GM19324 (cell line): ENCODE measurements at regions not wholly inside any gene's neighbourhood (a gene's known extent, or its start where the extent isn't known, plus 50 kb on each side); places are given as distances from the start of the nearest gene placed in this dataset.

Source experiments
- ATAC-seq: cut with Tn5 transposase; IDR thresholded peaks from one replicate; pipeline ENCODE4 v1.9.1; 2021; ENCODE audit warnings: mild to moderate bottlenecking, moderate library complexity; ENCODE audit not compliant: unreplicated experiment, low FRiP score

DNA sequence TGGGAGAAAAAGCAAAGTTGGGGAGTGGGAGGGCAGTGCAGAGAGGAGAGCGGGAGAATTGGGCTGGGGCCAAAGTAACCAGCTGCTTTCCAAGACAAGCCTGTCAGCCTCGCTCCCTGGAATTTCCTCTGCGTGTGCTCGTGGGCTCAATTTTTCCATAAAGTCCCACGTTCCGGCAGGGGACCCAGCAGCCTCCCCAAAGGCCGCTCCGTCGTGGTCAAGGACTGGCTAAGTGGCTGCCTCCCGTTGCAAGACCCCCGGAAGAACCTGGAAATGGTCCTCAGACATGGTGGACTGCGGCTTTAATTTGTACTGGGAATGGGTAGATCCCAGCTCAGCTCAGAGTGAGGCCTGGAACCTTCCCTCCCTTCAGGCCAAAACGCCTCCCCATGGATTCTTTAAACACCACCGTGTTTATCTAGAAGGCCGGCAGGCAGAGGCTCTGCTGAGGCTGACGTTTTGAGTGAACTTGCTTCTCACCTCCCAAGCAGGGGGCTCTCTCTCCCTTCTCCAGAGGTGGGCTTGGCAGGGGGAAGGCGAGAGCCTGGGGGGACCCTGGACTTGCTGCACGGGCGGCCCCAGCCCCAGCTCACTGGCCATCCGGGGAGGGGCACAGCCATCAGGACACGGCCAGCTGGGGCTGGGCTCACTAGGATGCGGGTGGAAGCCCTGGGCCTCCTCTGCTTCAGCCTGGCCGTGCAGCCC, 190.0 kb downstream of the C16orf95 start:
- ATAC-seq: no peak

DNA sequence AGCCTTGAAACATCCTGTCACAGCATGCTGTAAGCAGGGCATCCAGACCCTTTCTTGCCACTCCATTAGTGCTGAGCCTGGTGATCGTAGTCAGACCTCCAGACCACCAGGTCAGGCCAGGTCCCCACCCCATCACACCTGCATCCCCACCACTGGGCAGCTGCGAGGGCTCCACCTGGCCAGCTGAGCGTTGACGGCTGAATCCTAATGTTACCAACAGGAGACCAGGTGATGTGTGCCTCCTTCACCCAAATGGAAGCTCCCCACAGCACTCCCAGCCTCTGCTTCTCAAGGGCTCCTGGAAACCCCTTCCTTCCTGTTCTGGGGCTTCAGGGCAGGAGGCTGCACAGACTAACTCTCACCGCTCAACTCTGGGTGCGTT, 189.4 kb downstream of the C16orf95 start:
- ATAC-seq: no peak

DNA sequence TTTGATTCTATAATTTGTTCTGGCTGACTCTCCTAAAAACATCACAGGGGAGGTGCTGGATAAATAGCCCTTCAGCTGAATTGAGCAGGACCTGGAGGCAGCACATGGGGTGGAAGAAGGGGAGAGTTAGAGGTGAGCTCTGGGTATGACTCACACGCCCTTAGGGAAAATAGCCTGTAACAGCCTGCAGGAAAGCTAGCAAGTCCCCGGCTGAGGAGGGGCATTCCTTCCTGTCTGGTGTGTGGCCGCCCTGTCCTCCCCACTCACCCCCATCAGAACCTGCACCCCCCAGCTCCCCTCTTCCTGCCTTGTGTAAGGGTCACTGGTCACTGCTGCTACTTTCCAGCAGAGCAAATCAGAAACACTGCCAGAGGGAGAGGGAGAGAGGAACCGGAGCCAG, 187.4 kb downstream of the C16orf95 start:
- ATAC-seq: no peak

DNA sequence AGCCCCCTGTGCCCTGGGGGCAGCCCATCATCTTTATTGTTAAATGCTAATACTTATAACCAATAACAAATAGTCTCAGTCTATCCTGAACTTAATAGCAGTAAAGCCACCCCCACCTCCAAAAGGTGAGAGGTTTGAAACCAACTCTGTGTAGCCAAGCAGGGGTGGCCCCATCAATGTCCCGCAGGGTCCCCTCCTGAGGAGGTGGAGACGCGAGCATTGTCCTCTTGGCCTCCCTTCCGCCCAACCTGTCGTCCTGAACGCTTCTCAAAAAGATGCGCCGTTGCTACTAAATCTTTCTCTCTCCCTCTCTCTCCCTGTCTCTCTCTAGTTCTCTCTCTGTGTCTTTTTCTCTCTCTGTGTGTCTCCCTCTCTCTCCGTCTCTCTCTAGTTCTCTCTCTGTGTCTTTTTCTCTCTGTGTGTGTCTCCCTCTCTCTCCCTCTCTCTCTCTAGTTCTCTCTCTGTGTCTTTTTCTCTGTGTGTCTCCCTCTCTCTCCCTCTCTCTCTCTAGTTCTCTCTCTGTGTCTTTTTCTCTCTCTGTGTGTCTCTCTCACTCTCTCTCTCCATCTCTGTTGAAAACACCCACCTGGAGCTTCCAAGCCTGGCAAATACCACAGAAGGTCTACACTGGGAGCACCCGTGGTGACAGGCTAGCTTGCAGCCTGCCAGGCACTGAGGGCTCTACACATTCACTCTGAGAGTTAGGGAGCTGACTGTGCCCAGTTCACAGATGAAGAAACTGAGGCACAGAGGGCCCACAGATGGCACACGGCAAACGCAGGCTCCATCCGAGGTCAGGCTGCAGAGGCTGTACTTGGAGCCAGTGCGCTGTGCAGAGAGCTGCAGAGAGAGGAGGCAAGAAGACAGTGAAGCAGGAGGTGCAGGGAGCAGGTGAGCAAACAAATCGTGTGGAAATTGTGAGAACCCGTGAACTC, 185.9 kb downstream of the C16orf95 start:
- ATAC-seq: no peak

DNA sequence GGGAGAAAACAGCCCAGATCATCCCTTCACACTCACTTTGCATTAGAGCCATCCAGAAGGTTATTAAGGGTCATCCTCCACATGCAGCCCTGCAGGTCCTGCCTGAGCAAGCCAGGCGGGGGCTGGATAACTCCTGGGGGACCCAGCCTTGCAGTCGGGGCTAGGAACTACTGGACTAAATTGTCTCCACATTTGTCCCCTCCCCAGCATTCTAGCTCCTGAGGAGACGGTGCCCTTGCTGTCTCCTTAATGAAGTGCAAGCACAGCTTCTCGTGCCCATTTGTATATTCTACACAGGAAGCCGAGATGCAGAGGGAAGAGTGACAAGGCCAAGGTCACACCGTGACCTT, 185.2 kb downstream of the C16orf95 start:
- ATAC-seq: no peak

DNA sequence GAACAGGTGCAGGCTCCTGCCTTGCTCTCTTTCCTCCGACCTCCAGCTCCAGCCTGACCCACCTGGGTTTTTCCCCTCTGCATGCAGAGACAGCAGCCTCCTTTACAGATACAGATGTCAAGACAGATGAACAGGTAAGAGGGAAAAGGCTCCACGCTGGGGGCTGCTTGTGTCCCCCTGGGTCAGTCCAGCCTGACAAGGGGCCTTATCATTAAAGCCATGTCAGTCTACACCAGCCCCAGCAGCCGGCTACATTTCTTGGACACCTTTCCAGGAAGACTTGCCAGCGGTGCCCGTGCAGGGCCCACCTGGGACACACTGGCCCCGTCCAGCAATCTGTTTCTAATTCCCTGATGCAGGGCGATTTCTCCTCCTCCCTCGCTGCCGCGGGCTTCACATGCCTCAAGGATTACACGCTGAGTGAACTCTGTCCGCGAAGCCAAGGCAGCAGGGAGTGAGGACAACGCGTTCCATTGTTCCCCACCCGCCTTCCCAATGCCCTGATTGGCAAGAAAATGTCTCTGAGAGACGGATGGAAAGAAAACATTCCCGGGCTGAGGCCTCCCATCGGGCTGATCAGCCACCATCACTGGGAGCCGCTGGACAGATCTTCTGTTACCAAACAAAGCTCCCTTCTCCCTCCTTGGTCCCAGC, 184.7 kb downstream of the C16orf95 start:
- ATAC-seq: no peak

DNA sequence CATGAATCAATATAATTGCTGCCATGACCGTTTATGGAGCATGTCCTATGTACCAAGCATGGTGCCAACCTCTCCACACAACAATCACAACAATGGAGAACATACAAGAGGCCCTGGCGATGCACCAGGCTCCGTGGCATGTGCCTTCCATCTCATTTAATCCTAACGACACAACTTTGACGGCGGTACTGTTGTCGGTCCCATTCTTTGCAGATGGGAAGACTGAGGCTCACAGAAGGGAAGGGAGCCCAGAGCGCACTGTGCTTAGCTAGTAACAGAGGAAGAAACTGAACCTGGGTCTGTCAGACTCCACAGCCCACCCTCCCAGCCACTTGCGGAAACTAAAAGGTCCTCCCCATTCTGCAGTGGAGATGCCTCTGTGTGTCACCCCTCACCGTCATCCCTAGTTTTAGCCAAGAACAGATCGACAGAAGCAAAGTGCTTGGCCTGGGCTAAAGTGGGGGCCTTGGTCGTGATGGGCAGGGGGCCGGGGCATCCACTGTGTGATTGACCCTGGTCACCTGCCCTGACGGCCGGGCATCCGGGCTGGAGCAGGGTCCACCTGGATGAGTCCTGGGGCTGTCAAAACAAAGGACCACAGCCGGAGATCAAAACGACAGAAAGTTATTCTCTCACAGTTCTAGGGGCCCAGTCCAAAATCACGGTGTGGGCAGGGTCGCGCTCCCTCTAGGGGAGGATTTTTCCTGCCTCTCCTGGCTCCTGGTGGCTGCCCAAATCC, 183.9 kb downstream of the C16orf95 start:
- ATAC-seq: no peak

DNA sequence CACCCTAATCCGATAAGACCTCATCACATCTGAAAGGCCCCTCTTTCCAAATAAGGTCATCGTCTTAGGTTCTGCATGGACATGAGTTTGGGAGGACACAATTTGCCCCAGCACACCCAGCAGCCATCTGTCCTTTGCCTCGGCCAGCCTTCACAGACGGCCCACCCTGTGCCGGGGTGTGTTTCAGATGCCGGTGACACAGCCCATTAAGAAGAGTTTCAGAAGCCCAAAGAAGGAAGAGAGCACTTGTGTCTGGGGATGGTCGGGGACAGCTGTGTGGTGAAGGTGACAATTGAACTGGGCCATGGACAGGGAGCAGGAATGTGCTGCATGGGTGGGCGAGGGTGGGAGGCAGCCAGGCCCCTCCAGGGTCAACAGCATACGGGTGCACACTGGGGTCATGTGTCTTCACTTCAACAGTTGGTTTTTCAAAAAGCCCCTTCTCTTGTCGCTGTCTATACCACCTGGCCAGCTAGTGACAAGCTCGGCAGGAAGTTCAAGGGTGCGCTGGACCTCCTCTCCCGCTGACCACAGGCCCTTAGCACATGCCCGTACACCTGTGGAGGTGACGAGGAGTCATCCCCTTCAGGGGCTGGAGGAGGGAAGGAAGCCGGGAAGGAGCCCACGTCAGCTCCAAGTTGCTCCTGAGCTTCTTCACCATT, 183.1 kb downstream of the C16orf95 start:
- ATAC-seq: no peak

DNA sequence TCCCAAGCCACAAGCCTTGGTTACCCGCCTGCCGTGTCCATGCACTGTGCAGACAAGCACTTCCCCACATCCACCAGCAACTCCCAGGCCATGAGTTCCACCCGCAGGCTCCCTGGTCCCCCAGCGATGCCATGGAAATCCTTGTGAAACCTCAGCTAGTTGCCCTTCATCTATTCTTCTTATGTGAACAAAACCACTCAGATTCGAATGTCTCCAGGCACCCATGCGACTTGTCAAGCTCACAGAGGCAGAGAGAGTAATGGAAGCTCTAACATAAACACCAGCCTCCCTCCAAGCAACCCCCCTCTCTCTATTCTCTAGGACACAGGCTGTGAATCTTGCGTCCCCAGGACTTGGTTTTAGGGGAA, 182.6 kb downstream of the C16orf95 start:
- no peak for ATAC-seq

DNA sequence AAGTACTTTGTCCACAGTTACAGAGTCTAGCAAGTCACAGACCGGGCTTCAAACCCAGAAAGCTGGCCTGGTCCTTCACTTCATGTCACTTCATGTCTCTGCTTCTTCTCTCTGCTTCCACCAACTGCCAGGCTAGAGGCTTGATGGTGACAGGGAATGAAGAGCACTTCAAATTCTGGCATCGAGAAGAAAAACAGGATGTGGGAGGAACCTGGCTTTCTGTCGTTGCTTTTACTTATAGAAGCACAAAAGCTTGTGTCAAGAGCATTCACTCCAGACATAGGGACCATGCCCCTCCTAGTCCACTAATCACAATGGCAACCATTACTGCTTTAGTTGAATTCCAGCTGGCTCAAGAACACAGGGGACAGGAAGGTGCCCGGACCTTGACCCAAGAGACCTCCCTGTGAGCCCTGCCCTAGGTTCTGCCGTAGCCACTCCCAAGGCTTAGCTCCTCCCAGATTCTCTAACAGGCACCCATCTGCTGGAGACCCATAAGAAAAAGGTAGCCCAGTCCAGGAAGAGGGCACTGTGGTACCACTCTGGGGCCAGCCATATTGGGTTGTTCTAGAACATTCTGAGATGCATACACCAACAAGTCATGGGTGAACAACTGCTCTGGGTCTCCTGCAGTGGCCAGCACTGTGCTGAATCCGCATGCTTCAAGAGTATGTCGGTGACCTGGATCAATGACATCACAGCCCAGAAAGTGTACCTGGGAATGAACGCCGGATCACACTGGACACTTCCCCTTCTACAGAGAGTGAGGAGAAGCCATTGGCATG, 181.8 kb downstream of the C16orf95 start:
- ATAC-seq: no peak

DNA sequence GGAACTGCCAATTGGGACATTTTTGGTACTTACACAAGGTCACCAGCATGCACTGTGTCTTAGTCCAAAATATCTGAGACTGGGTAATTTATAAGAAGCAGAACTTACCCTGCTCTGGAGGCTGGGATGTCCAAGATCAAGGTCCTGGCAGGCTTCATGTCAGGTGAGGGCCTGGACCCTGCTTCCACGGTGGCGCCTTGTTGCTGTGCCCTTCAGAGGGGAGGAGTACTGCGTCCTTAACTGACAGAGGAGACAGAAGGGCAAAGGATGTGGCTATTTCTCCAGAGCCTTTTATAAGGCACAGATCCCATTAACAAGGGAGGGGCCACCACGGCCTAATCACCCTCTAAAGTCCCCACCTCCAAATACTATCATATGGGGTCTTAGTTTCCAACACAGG, 178.9 kb downstream of the C16orf95 start:
- no peak for ATAC-seq

DNA sequence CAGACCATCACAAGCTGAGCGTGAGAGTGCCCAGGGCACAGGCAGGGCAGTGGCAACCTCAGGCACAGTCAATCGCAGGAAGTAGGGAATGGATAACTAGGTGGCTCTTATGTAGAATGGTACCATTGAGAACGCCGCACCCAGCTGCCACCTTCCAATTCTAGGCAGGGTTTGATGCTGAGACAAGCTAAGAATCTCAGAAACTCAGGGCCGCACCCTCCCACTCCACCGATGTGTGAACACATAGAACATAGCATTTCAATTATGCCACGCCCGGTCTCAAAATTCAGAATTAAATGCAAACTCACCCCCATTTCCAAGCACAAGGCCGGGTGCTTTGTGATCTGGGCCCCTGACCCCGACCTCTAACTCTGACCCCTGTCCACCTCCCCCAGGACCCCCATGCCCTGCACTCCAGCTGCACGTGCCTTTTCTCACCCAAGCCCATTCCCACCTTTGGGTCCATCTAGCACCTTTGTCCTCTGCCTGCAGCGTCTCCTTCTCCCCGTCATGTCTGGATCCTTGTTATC, 178.4 kb downstream of the C16orf95 start:
- ATAC-seq: no peak

DNA sequence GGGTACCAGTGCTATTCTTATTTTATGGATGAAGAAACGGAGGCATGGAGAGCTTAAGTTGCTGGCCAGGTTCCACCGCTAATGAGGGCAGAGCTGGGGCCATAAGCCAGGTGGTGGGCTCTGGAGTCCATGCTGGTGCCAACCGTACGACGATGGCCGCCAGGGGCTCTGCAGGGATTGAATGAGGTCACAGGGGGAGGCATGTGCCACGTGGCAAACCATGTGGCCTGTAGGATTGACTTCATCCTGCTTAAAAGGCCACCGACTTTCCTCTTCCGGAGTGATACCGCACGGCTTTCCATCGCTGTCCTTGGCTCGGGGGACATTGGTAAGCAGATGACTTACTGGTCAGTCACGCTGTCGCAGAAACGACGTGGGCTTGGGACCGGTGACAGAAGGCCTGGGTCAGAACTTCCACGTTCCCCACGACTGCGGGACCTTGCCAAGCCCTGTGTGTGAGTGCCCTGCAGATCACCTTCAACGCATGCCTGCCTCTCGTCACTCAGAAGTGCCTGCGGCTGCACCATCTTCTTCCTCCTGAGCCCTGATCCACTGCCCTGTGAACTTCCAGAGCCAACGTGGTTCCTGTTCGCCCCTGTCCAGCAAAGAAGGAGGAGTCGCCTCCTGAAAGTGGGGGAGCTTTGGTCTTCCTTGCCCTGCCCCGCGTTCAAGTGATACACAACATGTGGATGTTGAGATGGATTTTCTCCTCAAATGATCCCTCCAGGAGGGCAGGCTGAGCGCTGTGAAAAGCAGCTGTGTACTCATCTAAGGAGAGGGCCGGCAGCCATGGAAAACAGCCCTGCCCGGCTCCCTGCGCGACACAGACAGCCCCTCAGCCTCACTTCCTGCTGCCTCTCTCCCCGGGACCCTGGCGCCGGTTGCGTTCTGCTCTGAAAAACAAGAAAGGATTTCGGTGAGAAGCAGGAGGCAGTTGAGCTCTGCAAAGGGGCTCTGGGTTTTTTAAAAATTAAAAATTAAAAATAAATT, 176.7 kb downstream of the C16orf95 start:
- ATAC-seq: no peak

DNA sequence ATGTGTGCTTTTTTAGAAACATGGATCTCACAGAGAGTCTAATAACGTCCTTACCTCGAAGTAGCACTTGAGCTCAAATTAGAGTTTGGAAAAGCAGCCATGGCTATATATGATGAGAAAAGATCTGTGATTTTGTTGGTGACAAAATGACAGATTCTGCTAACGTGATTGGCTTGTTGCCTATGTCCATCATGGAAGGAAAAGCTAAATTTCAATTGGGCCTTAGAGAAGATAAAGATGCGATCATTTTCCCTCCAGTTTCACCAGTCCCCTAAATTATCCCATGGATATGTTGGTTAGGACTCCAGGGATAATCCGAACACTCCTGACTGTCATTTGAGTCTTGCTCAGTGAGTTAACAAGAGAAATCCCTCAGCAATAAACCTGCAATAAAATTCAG, 175.8 kb downstream of the C16orf95 start:
- no peak for ATAC-seq

DNA sequence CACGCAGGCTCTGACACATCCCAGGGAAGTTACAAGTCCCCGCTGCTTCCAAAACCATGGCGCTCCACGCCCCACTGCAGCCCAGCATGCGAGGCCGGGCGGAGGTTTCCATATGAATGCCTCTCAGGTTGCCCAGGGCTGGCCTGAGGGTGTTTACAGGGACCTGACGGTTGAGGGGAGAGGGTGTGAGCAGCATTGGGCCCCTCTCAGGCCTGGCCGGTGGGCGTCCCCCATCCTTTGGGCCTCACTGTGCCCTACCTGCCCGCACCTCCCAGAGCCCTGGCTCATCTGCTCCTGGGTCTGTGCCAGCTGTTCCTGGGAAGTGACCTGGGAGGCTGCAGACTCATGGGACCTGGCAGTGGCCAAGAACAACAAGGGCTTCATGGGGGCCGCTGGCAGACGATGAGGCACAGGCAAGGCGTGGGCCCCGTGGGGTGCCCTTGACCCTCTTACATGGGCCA, 173.5 kb downstream of the C16orf95 start:
- ATAC-seq: no peak

DNA sequence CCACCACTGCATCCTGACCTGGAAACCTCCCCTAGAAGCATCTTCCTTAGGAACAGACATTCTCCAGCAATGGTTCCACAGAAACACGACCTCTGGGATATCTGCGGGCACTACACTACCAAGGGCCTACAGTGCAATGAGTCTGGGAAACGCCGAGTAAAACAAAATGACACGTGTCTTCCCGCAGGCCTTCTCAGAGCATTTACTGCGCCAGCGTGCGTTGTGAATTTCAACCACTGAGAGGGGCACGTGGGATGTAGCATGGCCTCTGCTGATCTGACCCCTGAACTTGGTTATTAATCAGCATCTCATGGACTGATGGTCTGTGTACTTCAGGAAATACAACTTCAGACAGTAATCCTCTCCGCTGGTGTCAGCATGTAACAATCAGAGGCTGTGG, 173.0 kb downstream of the C16orf95 start:
- ATAC-seq: no peak

DNA sequence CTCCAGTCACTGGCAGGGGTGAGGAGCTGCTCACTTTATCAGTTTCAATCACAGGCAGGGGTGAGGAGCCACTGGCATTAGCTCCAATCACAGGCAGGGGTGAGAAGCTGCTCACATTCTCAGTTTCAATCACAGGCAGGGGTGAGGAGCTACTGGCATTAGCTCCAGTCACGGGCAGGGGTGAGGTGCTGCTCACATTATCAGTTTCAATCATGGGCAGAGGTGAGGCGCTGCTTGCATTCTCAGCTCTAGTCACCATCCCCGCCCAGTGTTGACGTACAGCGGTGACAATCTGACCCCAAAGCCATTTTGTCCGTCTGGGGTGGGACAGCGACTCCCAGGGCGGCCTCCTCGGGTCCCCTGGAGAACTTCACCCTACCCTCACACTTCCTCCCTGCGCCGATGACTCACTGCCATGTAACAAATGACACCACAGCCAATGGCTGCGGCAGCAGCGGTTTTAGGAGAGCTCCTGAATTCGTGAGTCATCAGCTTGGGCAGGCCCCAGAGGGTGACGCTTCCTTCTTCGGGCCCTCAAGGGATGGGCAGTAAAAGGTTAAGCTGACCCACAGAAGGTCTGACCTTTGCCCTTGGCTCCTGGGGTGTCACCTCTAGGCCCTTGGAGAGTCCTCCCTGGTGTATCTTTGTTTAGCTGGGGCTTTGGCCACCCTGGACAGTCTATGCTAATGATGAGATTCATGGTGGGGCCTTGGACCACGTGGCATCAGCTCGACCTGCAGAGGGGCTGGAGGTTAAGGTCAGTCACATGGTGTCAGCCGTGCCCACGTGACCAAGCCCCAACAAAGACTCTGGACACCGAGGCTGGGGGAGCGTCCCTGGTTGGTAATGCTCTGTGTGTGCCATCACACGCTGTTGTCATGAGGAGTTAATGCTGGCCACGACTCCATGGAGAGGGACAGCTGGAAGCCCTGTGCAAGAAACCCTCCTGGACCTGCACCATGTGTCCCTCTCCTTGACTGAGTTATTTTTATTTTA, 171.7 kb downstream of the C16orf95 start:
- no peak for ATAC-seq
